OCI-LY7 (cell line): ENCODE measurements at regions not wholly inside any gene's neighbourhood (a gene's known extent, or its start where the extent isn't known, plus 50 kb on each side); places are given as distances from the start of the nearest gene placed in this dataset.

ENCODE experiments used
- BruUV-seq: library from RNA; stranded (reverse); fragments of 400-500 nt; replicated peaks from 2 replicates; lab custom pipeline; 2021; lab: Mats Ljungman, UMichigan
- CTCF ChIA-PET: fragments of 300-600 bp; sonication (Branson Sonifier 250); formaldehyde crosslinking; loops from one replicate; lab custom pipeline; 2022; ENCODE audit warnings: antibody characterized with exemption; ENCODE audit not compliant: unreplicated experiment; lab: Charles Lee
- POLR2A ChIA-PET: fragments of 300-600 bp; sonication (Branson Sonifier 250); formaldehyde crosslinking; loops from one replicate; lab custom pipeline; 2022; ENCODE audit warnings: antibody characterized with exemption; lab: Charles Lee
- DNase-seq: peaks from one replicate; pipeline ENCODE4 v3.0.0-alpha.2; 2015; ENCODE audit warnings: low spot score
- H2AFZ ChIP-seq: fragments of 200-600 bp; sonication (generic), shearing (Covaris generic); 2 replicates; pipeline ENCODE4 v1.6.1; 2014; ENCODE audit warnings: mild to moderate bottlenecking, antibody characterized with exemption, low read length, moderate library complexity
- H3K27ac ChIP-seq: fragments of 200-600 bp; sonication (generic); 2 replicates; pipeline ENCODE4 v1.5.1; 2014; ENCODE audit warnings: mixed run types, low read depth, mild to moderate bottlenecking, moderate library complexity, low read length, inconsistent platforms; ENCODE audit not compliant: poor library complexity, severe bottlenecking
- H3K36me3 ChIP-seq: fragments of 200-600 bp; sonication (generic); 2 replicates; pipeline ENCODE4 v1.6.1; 2014; ENCODE audit warnings: mild to moderate bottlenecking, antibody characterized with exemption, low read length, moderate library complexity, mixed read lengths; ENCODE audit not compliant: insufficient read depth
- H3K4me1 ChIP-seq: fragments of 200-600 bp; sonication (generic); 2 replicates; pipeline ENCODE4 v1.5.1; 2014; ENCODE audit warnings: mild to moderate bottlenecking, low read length; ENCODE audit not compliant: insufficient read depth, poor library complexity, severe bottlenecking
- H3K4me2 ChIP-seq: fragments of 200-600 bp; sonication (generic); 2 replicates; pipeline ENCODE4 v1.6.1; 2014; ENCODE audit warnings: mild to moderate bottlenecking, low read length
- H3K4me3 ChIP-seq: fragments of 200-600 bp; sonication (generic); 2 replicates; pipeline ENCODE4 v1.5.1; 2014; ENCODE audit warnings: mild to moderate bottlenecking, low read depth, low read length; ENCODE audit not compliant: poor library complexity, severe bottlenecking
- H3K79me2 ChIP-seq: fragments of 200-600 bp; sonication (generic); 2 replicates; pipeline ENCODE4 v1.6.1; 2016; ENCODE audit warnings: low read depth, mild to moderate bottlenecking, low read length, moderate library complexity, mixed read lengths; ENCODE audit not compliant: insufficient read depth
- H3K9me2 ChIP-seq: fragments of 200-600 bp; sonication (generic); 2 replicates; pipeline ENCODE4 v1.6.1; 2016; ENCODE audit warnings: mild to moderate bottlenecking, low read length, mixed read lengths; ENCODE audit not compliant: insufficient read depth
- H3K9me3 ChIP-seq: fragments of 200-600 bp; sonication (generic); 2 replicates; pipeline ENCODE4 v1.6.1; 2014; ENCODE audit warnings: mild to moderate bottlenecking, mixed run types, low read length, mixed read lengths
- H4K20me1 ChIP-seq: fragments of 200-600 bp; sonication (generic); 2 replicates; pipeline ENCODE4 v1.6.1; 2014; ENCODE audit warnings: mild to moderate bottlenecking, antibody characterized with exemption, low read length, moderate library complexity, mixed read lengths; ENCODE audit not compliant: insufficient read depth
- EZH2phosphoT487 ChIP-seq: fragments of 200-600 bp; sonication (generic); IDR thresholded peaks from 2 replicates; pipeline ENCODE4 v1.6.1; 2018; ENCODE audit warnings: low read depth, borderline replicate concordance, mild to moderate bottlenecking, mixed run types, antibody characterized with exemption, low read length, moderate library complexity, mixed read lengths
- intact Hi-C: fragments of 100-400 bp; cut with micrococcal nuclease; formaldehyde crosslinking; loops from one replicate; pipeline ENCODE4 v1.10.0; 2022; ENCODE audit not compliant: unreplicated experiment
- TF ChIP-seq, protein P1 (sequence below): fragments of 200-600 bp; sonication (generic); conservative IDR thresholded peaks from 2 replicates; pipeline ENCODE4 v1.5.1; 2014; ENCODE audit warnings: mild to moderate bottlenecking, antibody characterized with exemption, low read length, moderate library complexity, mixed read lengths

DNA sequence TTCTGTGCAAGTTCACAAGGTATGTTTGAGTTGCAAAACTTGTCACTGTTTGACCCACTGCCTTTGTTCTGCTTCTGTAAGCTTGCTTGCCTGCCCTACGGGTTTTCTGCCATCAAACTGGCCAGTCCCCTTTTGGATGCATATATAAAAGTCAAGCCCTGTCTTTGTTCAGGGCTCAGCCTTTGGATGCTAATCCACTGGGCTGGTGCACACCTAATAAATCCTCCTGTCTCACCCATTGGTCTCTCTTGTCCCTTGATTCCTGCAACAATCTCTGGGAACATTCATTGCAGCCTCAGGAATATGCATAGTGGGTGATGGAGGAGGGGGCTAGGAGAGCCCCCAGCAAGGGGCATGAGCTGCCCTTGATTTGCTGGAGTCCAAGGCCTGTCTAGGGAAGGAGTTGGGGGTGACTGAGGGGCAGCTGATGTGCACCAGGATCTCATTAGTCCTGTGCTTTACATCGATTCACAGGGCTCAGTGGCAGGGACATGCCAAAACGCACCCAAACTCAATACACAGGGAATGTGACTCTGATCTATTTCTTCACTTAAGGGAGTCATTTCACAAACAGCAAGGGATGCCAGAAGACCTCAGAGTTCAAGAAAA is 225.4 kb upstream of the NLRP1 start:
- H4K20me1 ChIP-seq = no peaks in the 10 kb centered on the region
- DNase-seq = peak; percentile 28
- TF ChIP-seq, protein P1, sequence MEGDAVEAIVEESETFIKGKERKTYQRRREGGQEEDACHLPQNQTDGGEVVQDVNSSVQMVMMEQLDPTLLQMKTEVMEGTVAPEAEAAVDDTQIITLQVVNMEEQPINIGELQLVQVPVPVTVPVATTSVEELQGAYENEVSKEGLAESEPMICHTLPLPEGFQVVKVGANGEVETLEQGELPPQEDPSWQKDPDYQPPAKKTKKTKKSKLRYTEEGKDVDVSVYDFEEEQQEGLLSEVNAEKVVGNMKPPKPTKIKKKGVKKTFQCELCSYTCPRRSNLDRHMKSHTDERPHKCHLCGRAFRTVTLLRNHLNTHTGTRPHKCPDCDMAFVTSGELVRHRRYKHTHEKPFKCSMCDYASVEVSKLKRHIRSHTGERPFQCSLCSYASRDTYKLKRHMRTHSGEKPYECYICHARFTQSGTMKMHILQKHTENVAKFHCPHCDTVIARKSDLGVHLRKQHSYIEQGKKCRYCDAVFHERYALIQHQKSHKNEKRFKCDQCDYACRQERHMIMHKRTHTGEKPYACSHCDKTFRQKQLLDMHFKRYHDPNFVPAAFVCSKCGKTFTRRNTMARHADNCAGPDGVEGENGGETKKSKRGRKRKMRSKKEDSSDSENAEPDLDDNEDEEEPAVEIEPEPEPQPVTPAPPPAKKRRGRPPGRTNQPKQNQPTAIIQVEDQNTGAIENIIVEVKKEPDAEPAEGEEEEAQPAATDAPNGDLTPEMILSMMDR = no peak
- no TSS peak for BruUV-seq
- no peak overlapping the region for H3K4me3 ChIP-seq
- CTCF ChIA-PET = no interaction called here
- H3K27ac ChIP-seq = no peak overlapping the region
- no peaks in the 10 kb centered on the region for H3K79me2 ChIP-seq
- H3K4me1 ChIP-seq = no peaks in the 10 kb centered on the region
- peaks cover 19% of the 10 kb centered on the region; the same call in 1 of the 2 replicates for H3K9me3 ChIP-seq
- intact Hi-C loops = no loop called here
- no peak overlapping the region for H3K4me2 ChIP-seq
- no peaks in the 10 kb centered on the region for H3K36me3 ChIP-seq
- H2AFZ ChIP-seq = no peak overlapping the region
- no peaks in the 10 kb centered on the region; the same call in 1 of the 2 replicates for H3K9me2 ChIP-seq
- POLR2A ChIA-PET = no interaction called here

DNA sequence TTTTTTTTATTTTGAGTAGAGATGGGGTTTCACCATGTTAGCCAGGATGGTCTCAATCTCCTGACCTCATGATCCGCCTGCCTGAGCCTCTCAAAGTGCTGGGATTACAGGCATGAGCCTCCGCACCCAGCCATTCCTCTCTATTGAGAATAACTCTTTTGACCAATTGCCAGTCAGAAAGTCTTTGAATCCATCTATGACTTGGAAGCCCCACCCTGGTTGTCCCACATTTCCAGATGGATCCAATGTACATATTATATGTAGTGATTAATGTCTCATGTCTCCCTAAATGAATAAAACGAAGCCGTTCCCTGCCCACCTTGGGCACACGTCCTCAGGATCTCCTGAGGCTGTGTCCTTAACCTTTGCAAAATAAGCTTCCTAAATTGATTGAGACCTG is 228.3 kb upstream of the NLRP1 start:
- Histone ChIP-seq H3K4me3 (no peak overlapping the region), H3K79me2 (no peaks in the 10 kb centered on the region), H3K4me1 (no peaks in the 10 kb centered on the region), H3K36me3 (no peaks in the 10 kb centered on the region), H4K20me1 (no peaks in the 10 kb centered on the region), H2AFZ (no peak overlapping the region), H3K4me2 (no peak overlapping the region), H3K9me2 (no peaks in the 10 kb centered on the region), H3K9me3 (peaks cover 15% of the 10 kb centered on the region; the same call in 1 of the 2 replicates), H3K27ac (no peak overlapping the region)
- intact Hi-C loops = no loop called here
- CTCF ChIA-PET = no interaction called here
- POLR2A ChIA-PET = no interaction called here
- TF ChIP-seq EZH2phosphoT487 = no peak
- DNase-seq = no peak
- BruUV-seq = no TSS peak

DNA sequence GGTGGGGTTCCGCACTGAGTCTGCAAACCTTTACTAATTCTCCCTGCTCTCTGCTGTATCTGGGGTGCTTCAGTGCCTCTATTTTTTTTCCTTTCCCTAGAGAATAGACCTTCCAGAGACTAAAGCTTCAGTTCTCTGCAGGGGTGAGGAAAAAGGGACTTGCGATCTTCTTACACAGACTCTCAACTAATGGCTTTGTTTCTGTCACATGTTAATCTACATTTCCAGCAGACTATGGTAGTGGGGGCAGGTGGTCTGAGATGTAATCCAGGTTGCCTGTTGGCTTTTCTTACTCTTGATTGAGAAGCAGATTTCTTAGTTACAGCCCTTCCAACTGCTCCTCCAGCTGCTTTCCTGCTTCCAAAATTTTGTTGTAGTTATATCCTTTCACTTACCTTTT is 229.0 kb upstream of the NLRP1 start:
- intact Hi-C loops = no loop called here
- Histone ChIP-seq H4K20me1 (no peaks in the 10 kb centered on the region), H3K9me2 (no peaks in the 10 kb centered on the region), H3K79me2 (no peaks in the 10 kb centered on the region), H2AFZ (no peak overlapping the region), H3K4me1 (no peaks in the 10 kb centered on the region), H3K9me3 (peaks cover 15% of the 10 kb centered on the region; the same call in 1 of the 2 replicates), H3K36me3 (no peaks in the 10 kb centered on the region), H3K4me3 (no peak overlapping the region), H3K4me2 (no peak overlapping the region), H3K27ac (no peak overlapping the region)
- BruUV-seq = no TSS peak
- POLR2A ChIA-PET = no interaction called here
- TF ChIP-seq, protein P1 = no peak
- no peak for TF ChIP-seq EZH2phosphoT487
- no peak for DNase-seq
- CTCF ChIA-PET = no interaction called here
